HepG2 (cell line): ENCODE measurements at regions not wholly inside any gene's neighbourhood (a gene's known extent, or its start where the extent isn't known, plus 50 kb on each side); places are given as distances from the start of the nearest gene placed in this dataset.

Source experiments
- CTCF ChIP-seq: sonication (generic); formaldehyde crosslinking; IDR thresholded peaks from 2 replicates; pipeline ENCODE4 v1.5.0; 2020; ENCODE audit warnings: mild to moderate bottlenecking, missing genetic modification reagents, moderate library complexity
- FOXJ3 ChIP-seq: sonication (generic); formaldehyde crosslinking; IDR thresholded peaks from 2 replicates; pipeline ENCODE4 v1.4.0; 2020; ENCODE audit warnings: missing genetic modification reagents, mild to moderate bottlenecking, borderline replicate concordance
- MAFK ChIP-seq, 2 experiments: IDR thresholded peaks in 1 of 2; conservative IDR thresholded peaks in 1 of 2; 2 replicates each; pipeline ENCODE4 v1.6.1; 2011; ENCODE audit warnings: improper control_type of control experiment in 2 of 2, low read length in 2 of 2
- SIN3A ChIP-seq: IDR thresholded peaks from 2 replicates; pipeline ENCODE4 v1.6.1; 2011; ENCODE audit warnings: low read depth, mild to moderate bottlenecking, control low read depth, low read length, borderline replicate concordance
- SRSF4 ChIP-seq: fragments of 200-400 bp; formaldehyde crosslinking; IDR thresholded peaks from one replicate; pipeline ENCODE4 v1.6.1; 2018; ENCODE audit warnings: mild to moderate bottlenecking, low read depth, low read length, moderate library complexity; ENCODE audit not compliant: poor library complexity, severe bottlenecking
- TOE1 ChIP-seq: sonication (generic); formaldehyde crosslinking; IDR thresholded peaks from 2 replicates; pipeline ENCODE4 v1.4.0; 2020; ENCODE audit warnings: mild to moderate bottlenecking, missing genetic modification reagents
- U2AF2 ChIP-seq: fragments of 200-400 bp; formaldehyde crosslinking; IDR thresholded peaks from 2 replicates; pipeline ENCODE4 v1.6.1; 2017; ENCODE audit warnings: low read depth, mild to moderate bottlenecking, low read length
- ZBTB33 ChIP-seq: sonication (generic); formaldehyde crosslinking; IDR thresholded peaks from 2 replicates; pipeline ENCODE4 v1.4.0; 2020; ENCODE audit warnings: missing genetic modification reagents
- ZKSCAN1 ChIP-seq: fragments of 150-350 bp; IDR thresholded peaks from 2 replicates; pipeline ENCODE4 v1.6.1; 2014; ENCODE audit warnings: low read length
- ZNF432 ChIP-seq: sonication (generic); formaldehyde crosslinking; IDR thresholded peaks from 2 replicates; pipeline ENCODE4 v1.5.0; 2020; ENCODE audit warnings: missing genetic modification reagents, mild to moderate bottlenecking, borderline replicate concordance
- TF ChIP-seq, protein P1 (sequence below): sonication (generic); formaldehyde crosslinking; IDR thresholded peaks from 2 replicates; pipeline ENCODE4 v1.5.0; 2020; ENCODE audit warnings: missing genetic modification reagents
- TF ChIP-seq, protein P2 (sequence below): sonication (generic); formaldehyde crosslinking; IDR thresholded peaks from 2 replicates; pipeline ENCODE4 v1.5.0; 2020; ENCODE audit warnings: missing genetic modification reagents

DNA sequence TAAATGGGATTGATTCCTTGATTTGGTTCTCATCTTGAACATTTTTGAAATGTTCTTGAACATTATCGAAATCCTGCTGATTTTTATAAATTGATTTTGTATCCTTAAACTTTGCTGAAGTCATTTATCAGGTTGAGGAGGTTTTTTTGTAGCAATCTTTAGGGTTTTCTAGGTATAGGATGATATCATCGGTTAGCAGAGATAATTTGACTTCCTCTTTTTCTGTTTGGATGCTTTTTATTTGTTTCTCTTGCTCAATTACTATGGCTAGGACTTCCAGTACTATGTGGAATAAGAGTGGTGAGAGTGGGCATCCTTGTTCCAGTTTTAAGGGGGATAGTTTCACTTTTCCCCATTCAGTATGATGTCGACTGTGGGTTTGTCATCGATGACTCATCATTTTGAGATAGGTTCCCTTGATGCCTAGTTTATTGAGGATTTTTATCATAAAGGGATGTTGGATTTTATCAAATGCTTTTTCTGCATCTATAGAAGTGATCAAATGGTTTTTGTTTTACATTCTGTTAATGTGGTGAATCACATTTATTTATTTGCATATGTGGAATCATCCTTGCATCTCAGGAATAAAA, 201.5 kb upstream of the ZSWIM2 start:
- no peak for TF ChIP-seq TOE1 (CRISPR knock-in tag)
- TF ChIP-seq, protein P1, sequence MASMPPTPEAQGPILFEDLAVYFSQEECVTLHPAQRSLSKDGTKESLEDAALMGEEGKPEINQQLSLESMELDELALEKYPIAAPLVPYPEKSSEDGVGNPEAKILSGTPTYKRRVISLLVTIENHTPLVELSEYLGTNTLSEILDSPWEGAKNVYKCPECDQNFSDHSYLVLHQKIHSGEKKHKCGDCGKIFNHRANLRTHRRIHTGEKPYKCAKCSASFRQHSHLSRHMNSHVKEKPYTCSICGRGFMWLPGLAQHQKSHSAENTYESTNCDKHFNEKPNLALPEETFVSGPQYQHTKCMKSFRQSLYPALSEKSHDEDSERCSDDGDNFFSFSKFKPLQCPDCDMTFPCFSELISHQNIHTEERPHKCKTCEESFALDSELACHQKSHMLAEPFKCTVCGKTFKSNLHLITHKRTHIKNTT (CRISPR knock-in tag): no peak
- TF ChIP-seq, protein P2, sequence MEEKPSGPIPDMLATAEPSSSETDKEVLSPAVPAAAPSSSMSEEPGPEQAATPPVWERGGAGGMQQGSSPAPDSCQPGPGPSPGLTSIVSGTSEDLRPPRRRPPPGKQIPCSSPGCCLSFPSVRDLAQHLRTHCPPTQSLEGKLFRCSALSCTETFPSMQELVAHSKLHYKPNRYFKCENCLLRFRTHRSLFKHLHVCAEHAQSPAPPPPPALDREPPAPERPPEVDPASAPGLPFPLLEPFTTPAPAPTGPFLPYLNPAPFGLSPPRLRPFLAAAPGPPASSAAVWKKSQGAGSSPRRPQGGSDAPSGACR (CRISPR knock-in tag): no peak
- no peak for TF ChIP-seq ZKSCAN1
- TF ChIP-seq CTCF (CRISPR knock-in tag): no peak
- TF ChIP-seq MAFK (conservative IDR thresholded peaks at IDR 0.05 in 1 of 2, IDR thresholded peaks at IDR 0.05 in 1 of 2; ENCODE audit: low read length in 2 of 2): peak; percentile 29 to 30; a peak in 2 of 4 replicates
- no peak for TF ChIP-seq ZBTB33 (CRISPR knock-in tag)
- no peak for TF ChIP-seq U2AF2
- no peak for TF ChIP-seq FOXJ3 (CRISPR knock-in tag)
- no peak for TF ChIP-seq SIN3A
- no peak for TF ChIP-seq ZNF432 (CRISPR knock-in tag)
- no peak for TF ChIP-seq SRSF4
